ENCODE measurements at regions not wholly inside any gene's neighbourhood (a gene's known extent, or its start where the extent isn't known, plus 50 kb on each side); places are given as distances from the start of the nearest gene placed in this dataset.

GRCh38 chr2:33666879-33667278 lies 67.8 kb upstream of the FAM98A start:
- TF ChIP-seq CTCF (IDR thresholded peaks at IDR 0.05; ENCODE audit: insufficient read depth, low read length, poor library complexity, severe bottlenecking) (no peak), EZH2phosphoT487 (conservative IDR thresholded peaks at IDR 0.05; ENCODE audit: low read length) (no peak)

Data from SU-DHL-6 (cell line).